ENCODE measurements at regions not wholly inside any gene's neighbourhood (a gene's known extent, or its start where the extent isn't known, plus 50 kb on each side); places are given as distances from the start of the nearest gene placed in this dataset.
"Not testable (repeated sequence)": the region's sequence is repeated elsewhere in the genome, so short reads cannot be mapped to it uniquely, and the experiment has no call there.

DNA sequence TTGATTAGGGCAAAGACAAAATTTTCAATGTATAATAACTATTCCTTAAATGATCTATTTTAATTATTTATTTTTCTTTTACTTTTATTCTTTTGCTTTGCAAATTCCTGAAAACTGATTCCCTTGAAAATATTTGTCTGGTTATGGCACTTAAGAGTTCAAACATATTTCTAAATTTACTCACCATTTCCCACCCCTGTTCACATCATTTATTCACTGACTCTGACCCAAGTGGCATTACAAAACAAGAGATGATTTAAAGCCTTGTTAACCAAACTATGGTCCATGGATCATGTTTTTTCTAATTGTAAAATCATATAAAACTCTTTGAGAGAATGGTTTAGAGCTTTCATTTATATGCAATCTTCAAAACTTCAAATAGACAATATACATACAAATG lies 1256.1 kb upstream of the LRRN3 start:
- no peak for DNase-seq

GRCh38 chr7:109835577-109835976 lies 1255.3 kb upstream of the LRRN3 start:
- DNase-seq: no peak

DNA sequence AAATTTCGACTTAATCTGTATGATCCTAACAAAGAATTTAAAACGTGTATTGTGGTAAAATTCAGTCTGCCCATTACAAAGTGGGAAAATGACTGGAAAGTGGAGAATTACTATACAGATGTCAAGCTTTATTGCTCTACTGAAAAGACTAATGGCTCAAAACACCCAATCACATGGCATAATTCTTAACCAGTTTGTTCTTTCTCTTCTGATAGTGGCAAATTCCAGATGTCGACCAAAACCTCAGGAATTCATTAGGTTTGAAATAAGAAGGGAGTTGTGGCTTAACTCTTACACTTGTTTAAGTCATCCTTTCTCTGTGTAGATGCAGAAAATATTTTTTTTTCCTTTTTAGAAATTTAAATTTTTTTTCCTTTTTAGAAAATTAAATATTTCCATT lies 1254.9 kb upstream of the LRRN3 start:
- DNase-seq: no peak

DNA sequence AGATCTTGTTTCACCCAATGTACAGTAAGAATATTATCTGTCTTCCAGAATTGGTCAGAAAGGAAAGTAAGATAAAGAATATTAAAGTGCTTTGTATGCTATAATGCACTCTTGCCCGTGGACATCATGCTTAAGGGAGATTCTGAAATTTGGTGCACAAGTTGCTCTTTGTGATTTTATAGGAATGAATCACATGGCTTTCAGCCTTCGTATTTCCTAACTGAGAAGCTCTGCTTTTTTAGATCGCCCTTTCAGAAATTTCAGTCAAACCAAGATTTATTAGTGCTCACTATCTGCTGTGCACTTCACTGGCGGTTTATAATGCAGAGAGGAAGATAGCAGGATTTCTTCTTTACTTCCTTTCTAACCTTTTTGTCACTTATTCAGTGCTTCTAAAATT lies 1248.5 kb upstream of the LRRN3 start:
- no peak for DNase-seq

DNA sequence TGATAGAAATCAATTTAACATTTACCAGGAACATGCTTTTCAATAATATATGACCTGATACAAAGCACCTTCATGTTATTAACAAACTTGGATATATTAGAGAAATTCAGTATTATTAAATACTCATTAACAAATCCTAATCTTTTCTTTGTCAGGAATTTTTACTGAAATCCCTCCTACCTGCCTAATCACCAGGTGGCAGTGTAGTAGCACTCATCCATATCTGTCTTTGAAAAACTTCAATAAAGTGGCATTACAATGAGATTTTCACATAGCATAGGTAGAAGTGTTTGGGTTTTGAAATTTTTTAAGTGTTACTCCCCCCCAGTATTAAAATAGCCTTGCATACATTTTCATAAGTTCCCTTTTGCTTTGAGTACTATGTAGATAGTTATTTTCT lies 1246.6 kb upstream of the LRRN3 start:
- no peak for DNase-seq

DNA sequence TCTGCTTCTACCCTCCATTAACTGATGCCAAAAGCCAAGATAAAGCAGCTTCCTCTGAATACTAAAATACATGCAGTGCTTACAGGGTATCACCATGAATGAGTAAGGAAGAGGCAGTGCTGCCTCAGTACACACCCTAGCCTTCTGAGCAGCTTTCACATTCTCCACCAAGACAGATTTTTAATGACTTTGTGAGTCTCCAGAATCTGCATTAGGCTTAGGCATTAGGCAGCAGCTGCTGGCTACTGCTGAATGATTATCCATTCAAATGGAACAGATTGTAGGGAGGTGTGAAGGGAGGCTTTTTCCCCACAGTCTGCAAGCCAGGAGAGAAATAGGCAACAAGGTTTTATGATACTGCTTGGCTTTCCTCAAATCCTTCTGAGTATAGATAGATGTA lies 1226.7 kb upstream of the LRRN3 start:
- DNase-seq: no peak

DNA sequence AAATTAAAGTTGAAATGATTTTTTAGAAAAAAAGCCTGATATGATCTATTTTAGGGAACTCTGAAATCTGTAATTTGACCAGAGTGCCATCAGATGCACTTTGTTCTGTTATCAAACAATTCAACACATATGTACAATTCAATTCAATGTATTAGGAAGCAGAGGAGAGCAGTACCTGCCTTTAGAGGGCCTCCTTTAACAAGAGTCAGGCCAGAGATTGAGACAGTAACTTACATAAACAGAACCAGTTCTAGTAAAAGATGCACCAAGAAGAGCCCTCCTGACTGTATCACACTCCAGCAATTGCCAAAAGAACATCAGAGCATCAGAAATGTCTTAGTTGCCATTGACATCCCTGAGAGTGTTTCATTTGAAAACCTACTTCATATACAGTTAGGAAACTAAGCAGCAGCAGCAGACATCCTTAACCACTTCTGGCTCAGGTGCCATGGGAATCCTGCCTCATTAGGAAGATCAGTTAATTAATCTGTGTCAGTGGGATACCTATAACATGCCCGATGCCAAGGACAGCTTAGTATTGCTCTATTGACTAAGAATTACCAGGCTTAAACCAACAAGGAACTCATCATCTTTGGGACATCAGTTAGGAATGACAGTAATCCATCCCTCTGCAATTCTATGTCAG lies 1222.6 kb upstream of the LRRN3 start:
- DNase-seq: no peak

DNA sequence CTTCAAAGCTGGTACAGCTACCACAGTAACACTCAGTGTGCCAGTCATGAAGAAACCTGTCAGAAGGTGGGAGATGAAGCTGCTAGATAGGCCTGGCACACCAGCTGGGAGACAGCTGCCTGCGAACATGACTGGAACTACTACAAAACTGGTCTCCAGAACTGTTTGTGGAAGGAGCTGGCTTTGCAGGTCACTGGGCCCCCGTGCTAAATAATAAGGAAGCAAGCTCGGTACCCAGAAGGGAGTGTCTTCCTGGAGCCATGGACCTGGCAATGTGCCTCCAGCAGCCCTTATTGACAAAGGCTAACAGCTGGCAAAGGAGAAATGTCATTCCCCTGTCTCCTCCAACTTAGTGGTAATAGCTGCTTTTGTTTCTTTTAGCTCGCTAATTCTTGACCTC lies 1217.6 kb upstream of the LRRN3 start:
- no peak for DNase-seq

DNA sequence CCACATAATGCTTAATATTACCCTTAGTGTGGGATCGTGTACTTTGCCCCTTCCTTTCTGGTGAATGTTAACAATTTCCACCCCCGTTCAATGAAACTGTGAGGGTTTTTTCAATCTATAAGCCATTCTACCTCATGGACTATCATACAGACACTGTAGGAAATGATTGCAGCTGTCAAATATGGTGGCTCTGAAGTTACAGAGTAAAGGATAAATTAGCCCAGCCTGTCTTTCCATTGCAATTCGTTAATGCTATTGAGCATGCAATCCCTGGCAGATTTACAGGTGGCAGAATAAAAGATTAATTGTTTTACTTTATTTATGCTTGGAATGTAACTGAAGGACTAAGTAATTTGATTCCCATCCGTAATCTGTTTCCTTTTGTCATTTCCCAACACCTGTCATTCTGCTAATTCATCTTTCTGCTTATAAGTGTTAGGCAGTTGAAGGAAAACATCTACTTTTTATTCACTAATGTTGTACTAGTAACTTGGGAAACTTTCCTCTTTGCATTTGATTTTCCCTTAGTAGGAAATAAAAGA lies 1211.6 kb upstream of the LRRN3 start:
- no peak for DNase-seq

DNA sequence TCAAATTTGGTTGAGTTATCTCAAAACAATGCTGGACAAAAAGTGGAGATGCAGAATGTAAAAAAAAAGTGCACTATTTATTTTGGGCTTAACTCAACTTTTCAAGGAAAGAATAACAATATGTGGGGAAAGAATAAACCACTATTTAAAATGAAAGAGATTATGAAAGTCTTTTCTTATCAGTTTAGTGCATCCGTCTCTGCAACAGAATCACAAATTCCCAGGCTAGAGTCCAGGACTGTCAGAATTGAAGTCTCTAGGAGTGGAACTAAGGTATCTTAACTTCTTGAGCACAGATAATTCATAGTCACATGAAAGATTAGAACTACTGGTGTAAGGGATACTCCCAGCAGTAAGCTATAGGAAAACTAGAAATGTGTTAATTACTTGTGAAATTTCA lies 1200.3 kb upstream of the LRRN3 start:
- no peak for DNase-seq

- no peak for DNase-seq
Measured at GRCh38 chr7:109893231-109893630, 1197.7 kb upstream of the LRRN3 start.

DNA sequence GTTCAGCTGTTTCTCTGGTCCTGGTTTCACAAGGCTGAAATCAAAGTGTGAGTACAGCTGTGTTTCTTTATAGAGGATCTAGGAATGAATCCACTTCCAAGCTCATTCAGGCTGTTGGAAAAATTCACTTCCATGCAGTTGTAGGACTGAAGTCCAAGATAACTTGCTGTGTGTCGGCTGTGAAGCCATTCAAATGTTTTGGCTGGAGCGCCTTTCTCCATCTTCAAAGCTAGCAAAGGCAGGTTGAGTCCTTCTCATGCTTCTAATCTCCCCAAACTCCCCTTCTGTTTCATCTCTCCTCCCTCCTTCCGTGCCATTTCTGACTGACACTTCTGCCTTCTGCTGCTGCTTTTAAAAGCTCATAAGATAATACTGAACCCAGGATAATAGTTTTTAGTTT lies 1195.4 kb upstream of the LRRN3 start:
- no peak for DNase-seq

GRCh38 chr7:109901926-109902325 lies 1189.0 kb upstream of the LRRN3 start:
- no peak for DNase-seq

DNA sequence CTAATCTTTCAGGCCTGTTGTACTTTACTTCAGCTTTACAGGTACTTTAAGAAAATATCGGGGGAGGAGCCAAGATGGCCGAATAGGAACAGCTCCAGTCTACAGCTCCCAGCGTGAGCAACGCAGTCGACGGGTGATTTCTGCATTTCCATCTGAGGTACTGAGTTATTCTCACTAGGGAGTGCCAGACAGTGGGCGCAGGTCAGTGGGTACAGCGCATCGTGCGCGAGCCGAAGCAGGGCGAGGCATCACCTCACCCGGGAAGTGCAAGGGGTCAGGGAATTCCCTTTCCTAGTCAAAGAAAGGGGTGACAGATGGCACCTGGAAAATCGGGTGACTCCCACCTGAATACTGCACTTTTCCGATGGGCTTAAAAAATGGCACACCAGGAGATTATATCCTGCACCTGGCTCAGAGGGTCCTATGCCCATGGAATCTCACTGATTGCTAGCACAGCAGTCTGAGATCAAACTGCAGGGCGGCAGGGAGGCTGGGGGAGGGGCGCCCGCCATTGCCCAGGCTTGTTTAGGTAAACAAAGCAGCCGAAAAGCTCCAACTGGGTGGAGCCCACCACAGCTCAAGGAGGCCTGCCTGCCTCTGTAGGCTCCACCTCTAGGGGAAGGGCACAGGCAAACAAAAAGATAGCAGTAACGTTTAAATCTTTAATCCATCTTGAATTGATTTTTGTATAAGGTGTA lies 1185.4 kb upstream of the LRRN3 start:
- DNase-seq: not testable (repeated sequence)

GRCh38 chr7:109915670-109916069 lies 1175.3 kb upstream of the LRRN3 start:
- DNase-seq: no peak

DNA sequence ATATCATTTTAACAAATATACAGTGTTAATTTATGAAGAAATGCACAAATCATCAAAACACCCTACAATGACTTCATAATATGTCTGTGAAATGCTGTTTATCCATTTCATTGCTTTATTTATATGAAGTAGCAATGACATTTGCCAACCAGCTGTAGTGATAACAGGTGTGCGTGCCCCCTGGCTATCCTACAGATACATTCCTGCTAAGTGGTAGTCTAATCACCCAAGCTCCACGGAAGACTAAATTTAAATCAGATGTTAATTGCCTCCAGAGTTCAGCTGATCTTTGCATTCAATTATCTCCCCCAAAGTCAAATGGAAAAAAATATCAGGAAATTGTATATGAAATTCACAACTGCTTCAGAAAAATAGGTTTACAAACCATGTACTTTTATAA lies 1164.2 kb upstream of the LRRN3 start:
- no peak for DNase-seq

DNA sequence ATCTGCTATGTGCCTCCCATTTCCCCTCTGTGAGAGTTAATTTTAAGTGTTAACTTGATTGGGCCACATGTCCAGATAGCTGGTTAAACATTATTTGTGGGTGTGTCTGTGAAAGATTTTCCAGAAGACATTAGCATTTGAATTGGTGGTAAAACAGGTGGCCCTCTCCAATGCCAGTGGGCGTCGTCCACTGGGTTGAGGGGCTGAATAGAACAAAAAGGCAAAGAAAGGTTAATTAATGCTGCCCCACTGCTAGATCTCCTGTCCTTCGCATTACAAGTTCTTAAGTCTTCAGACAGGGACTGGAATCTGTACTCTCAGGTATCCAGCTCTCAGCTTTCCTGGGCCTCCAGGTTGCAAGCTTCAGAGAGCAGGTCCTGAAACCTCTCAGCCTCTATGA lies 1160.9 kb upstream of the LRRN3 start:
- no peak for DNase-seq

- no peak for DNase-seq
Measured at GRCh38 chr7:109939207-109939606, 1151.7 kb upstream of the LRRN3 start.

- DNase-seq: no peak
Measured at GRCh38 chr7:109945820-109946518, 1145.0 kb upstream of the LRRN3 start.

GRCh38 chr7:109950256-109950655 lies 1140.7 kb upstream of the LRRN3 start:
- no peak for DNase-seq

GRCh38 chr7:109950821-109951564 lies 1139.9 kb upstream of the LRRN3 start:
- no peak for DNase-seq

DNA sequence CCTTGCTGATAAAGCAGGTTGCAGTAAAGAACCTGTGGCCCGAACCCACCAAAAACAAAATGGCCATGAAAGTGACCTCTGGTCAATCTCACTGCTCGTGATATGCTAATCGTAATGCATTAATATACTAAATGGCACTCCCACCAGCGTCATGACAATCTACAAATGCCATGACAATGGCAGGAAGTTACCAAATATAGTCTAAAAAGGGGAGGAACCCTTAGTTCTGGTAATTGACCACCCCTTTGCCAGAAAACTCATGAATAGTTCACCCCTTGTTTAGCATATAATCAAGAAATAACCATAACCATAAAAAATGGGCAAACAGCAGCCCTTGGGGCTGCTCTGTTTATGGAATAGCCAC lies 1139.4 kb upstream of the LRRN3 start:
- DNase-seq: no peak

DNA sequence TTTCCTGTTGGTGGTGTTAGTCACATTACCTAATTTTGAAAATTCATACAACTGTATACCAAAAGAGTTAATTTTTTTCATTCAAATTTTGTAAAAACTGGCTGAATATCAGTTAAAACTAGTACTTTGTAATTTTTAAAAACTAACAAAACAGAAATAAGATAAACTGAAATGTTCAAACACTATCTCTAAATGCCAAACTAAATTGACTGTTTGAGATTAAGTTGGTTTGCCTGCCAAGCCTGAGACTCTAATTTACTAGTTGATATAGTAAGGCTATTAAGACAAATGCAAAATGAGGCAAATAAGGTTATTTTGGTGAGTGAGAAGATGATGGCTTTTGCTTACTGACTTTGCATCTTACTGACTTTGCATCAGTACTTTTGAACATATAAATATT lies 1134.9 kb upstream of the LRRN3 start:
- DNase-seq: no peak
